ENCODE measurements at regions not wholly inside any gene's neighbourhood (a gene's known extent, or its start where the extent isn't known, plus 50 kb on each side); places are given as distances from the start of the nearest gene placed in this dataset.
"Not testable (repeated sequence)": the region's sequence is repeated elsewhere in the genome, so short reads cannot be mapped to it uniquely, and the experiment has no call there.

DNA sequence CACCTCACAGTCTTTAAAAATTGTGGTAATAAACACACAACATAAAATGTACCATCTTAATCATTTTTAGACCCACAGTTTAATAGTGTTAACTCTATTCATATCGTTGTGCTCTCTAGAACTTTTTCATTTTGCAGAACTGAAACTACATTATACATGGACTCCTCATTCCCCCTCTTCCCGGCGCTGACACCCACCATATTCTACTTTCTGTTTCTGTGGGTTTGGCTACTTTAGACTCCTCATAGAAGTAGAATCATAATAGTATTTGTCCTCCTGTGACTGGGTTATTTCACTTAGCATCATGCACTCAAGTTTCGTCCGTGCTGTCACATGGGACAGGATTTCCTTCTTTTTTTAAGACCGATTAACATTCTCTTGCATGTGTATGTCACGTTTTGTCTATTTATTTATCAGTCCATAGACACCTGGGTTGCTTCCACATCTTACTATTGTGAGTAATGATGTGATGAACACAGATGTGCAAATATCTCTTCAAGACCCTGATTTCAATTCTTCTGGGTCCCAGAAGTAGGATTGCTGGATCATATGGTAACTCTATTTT lies 62.9 kb upstream of the TMPRSS2 start:
- Histone ChIP-seq H3K4me3 (ENCODE audit: low read length) (no peak overlapping the region), H3K9ac (ENCODE audit: low read length) (no peak overlapping the region), H3K9me3 (ENCODE audit: control insufficient read depth, low read length) (no peaks in the 10 kb centered on the region), H3K27me3 (ENCODE audit: control insufficient read depth, insufficient read depth, low read length) (no peaks in the 10 kb centered on the region), H3K36me3 (ENCODE audit: control insufficient read depth, insufficient read depth, low read length) (no peaks in the 10 kb centered on the region), H3K4me1 (ENCODE audit: control insufficient read depth, insufficient read depth, low read length) (peaks cover 3% of the 10 kb centered on the region)

GRCh38 chr21:41568606-41569385 lies 60.8 kb upstream of the TMPRSS2 start:
- peaks cover 14% of the 10 kb centered on the region for H3K4me1 ChIP-seq (ENCODE audit: control insufficient read depth, insufficient read depth, low read length)
- H3K27me3 ChIP-seq (ENCODE audit: control insufficient read depth, insufficient read depth, low read length): no peaks in the 10 kb centered on the region
- no peaks in the 10 kb centered on the region for H3K36me3 ChIP-seq (ENCODE audit: control insufficient read depth, insufficient read depth, low read length)
- H3K4me3 ChIP-seq (ENCODE audit: low read length): no peak overlapping the region
- no peak overlapping the region for H3K9ac ChIP-seq (ENCODE audit: low read length)
- H3K9me3 ChIP-seq (ENCODE audit: control insufficient read depth, low read length): no peaks in the 10 kb centered on the region

- Histone ChIP-seq H3K4me3 (ENCODE audit: low read length) (no peak overlapping the region), H3K4me1 (ENCODE audit: control insufficient read depth, insufficient read depth, low read length) (peaks cover 22% of the 10 kb centered on the region)
Measured at GRCh38 chr21:41567901-41568510, 60.0 kb upstream of the TMPRSS2 start.

DNA sequence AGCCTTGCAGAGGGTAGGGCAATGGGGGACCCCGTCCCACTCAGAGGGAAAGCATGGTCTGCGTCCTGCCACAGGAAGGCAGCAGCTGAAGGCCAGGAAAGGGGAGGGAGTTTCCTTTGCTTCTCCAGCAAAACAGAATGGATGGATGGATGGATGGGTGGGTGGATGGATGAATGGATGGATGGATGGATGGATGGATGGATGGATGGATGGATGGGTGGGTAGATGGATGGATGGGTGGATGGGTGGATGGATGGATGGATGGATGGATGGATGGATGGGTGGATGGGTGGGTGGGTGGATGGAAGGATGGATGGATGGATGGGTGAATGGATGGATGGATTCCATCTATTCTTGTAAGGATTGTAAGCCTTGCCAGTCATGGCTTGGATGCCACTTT lies 59.3 kb upstream of the TMPRSS2 start:
- not testable (repeated sequence) for H3K36me3 ChIP-seq (ENCODE audit: control insufficient read depth, insufficient read depth, low read length); H3K9ac ChIP-seq (ENCODE audit: low read length); H3K9me3 ChIP-seq (ENCODE audit: control insufficient read depth, low read length); H3K4me3 ChIP-seq (ENCODE audit: low read length); H3K27me3 ChIP-seq (ENCODE audit: control insufficient read depth, insufficient read depth, low read length)
- peaks cover 30% of the 10 kb centered on the region for H3K4me1 ChIP-seq (ENCODE audit: control insufficient read depth, insufficient read depth, low read length)

More at GRCh38 chr21:41567901-41568510, 60.0 kb upstream of the TMPRSS2 start:
- no peak overlapping the region for H3K9ac ChIP-seq (ENCODE audit: low read length)
- no peaks in the 10 kb centered on the region for H3K36me3 ChIP-seq (ENCODE audit: control insufficient read depth, insufficient read depth, low read length)
- H3K9me3 ChIP-seq (ENCODE audit: control insufficient read depth, low read length): no peaks in the 10 kb centered on the region
- H3K27me3 ChIP-seq (ENCODE audit: control insufficient read depth, insufficient read depth, low read length): no peaks in the 10 kb centered on the region

- Histone ChIP-seq H3K9ac (ENCODE audit: low read length) (no peak overlapping the region), H3K27me3 (ENCODE audit: control insufficient read depth, insufficient read depth, low read length) (no peaks in the 10 kb centered on the region), H3K9me3 (ENCODE audit: control insufficient read depth, low read length) (no peaks in the 10 kb centered on the region), H3K36me3 (ENCODE audit: control insufficient read depth, insufficient read depth, low read length) (no peaks in the 10 kb centered on the region), H3K4me1 (ENCODE audit: control insufficient read depth, insufficient read depth, low read length) (peaks cover 37% of the 10 kb centered on the region), H3K4me3 (ENCODE audit: low read length) (no peak overlapping the region)
Measured at GRCh38 chr21:41566500-41567014, 58.6 kb upstream of the TMPRSS2 start.

DNA sequence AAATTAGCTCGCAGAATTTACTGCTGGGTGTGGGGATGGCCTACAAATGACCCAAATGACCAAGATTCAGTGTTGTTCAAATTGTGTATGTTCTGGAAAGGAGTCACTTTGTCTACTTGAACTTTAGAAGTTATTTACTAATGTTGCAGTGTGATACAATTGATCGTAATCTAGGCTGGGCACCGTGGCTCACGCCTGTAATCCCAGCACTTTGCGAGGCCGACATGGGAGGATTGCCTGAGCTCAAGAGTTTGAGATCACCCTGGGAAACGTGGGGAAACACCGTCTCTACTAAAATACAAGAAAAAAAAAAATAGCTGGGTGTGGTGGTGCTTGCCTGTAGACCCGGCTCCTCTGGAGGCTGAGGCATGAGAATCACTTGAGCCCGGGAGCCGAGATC lies 57.6 kb upstream of the TMPRSS2 start:
- Histone ChIP-seq H3K36me3 (ENCODE audit: control insufficient read depth, insufficient read depth, low read length) (no peaks in the 10 kb centered on the region), H3K27me3 (ENCODE audit: control insufficient read depth, insufficient read depth, low read length) (no peaks in the 10 kb centered on the region), H3K9ac (ENCODE audit: low read length) (no peak overlapping the region), H3K4me3 (ENCODE audit: low read length) (no peak overlapping the region), H3K4me1 (ENCODE audit: control insufficient read depth, insufficient read depth, low read length) (peaks cover 47% of the 10 kb centered on the region), H3K9me3 (ENCODE audit: control insufficient read depth, low read length) (no peaks in the 10 kb centered on the region)

DNA sequence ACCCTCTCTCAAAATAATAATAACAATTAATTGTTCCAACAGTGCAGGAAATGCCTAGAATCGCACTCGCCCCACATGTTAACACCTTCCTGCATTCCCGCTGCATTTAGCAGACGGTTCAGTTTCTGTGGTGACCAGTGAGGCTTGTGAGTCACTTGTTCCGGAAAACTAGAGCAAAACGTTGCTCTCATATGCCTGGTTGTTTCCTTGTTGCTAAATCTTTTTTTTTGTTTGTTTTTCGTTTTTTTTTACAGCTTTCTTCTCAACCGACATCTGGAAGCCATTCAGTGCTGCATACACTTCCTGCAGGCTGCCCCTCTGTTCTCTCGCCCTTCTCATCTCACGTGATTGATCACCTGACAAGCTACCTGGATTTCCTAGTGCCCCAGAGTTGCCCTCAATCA lies 56.9 kb upstream of the TMPRSS2 start:
- H3K9me3 ChIP-seq (ENCODE audit: control insufficient read depth, low read length): no peaks in the 10 kb centered on the region
- no peak overlapping the region for H3K9ac ChIP-seq (ENCODE audit: low read length)
- peaks cover 54% of the 10 kb centered on the region for H3K4me1 ChIP-seq (ENCODE audit: control insufficient read depth, insufficient read depth, low read length)
- H3K27me3 ChIP-seq (ENCODE audit: control insufficient read depth, insufficient read depth, low read length): no peaks in the 10 kb centered on the region
- H3K36me3 ChIP-seq (ENCODE audit: control insufficient read depth, insufficient read depth, low read length): no peaks in the 10 kb centered on the region
- H3K4me3 ChIP-seq (ENCODE audit: low read length): no peak overlapping the region

GRCh38 chr21:41562101-41563000 lies 54.4 kb upstream of the TMPRSS2 start:
- H3K9me3 ChIP-seq (ENCODE audit: control insufficient read depth, low read length): no peaks in the 10 kb centered on the region
- no peaks in the 10 kb centered on the region for H3K36me3 ChIP-seq (ENCODE audit: control insufficient read depth, insufficient read depth, low read length)
- no peak overlapping the region for H3K4me3 ChIP-seq (ENCODE audit: low read length)
- no peaks in the 10 kb centered on the region for H3K27me3 ChIP-seq (ENCODE audit: control insufficient read depth, insufficient read depth, low read length)
- H3K9ac ChIP-seq (ENCODE audit: low read length): peak overlapping the region; percentile 33
- H3K4me1 ChIP-seq (ENCODE audit: control insufficient read depth, insufficient read depth, low read length): peaks cover 71% of the 10 kb centered on the region

- peak overlapping the region; percentile 33 for H3K9ac ChIP-seq (ENCODE audit: low read length)
- no peaks in the 10 kb centered on the region for H3K9me3 ChIP-seq (ENCODE audit: control insufficient read depth, low read length)
- H3K4me1 ChIP-seq (ENCODE audit: control insufficient read depth, insufficient read depth, low read length): peaks cover 73% of the 10 kb centered on the region
- H3K27me3 ChIP-seq (ENCODE audit: control insufficient read depth, insufficient read depth, low read length): no peaks in the 10 kb centered on the region
- H3K36me3 ChIP-seq (ENCODE audit: control insufficient read depth, insufficient read depth, low read length): no peaks in the 10 kb centered on the region
- H3K4me3 ChIP-seq (ENCODE audit: low read length): no peak overlapping the region
Measured at GRCh38 chr21:41561701-41562100, 53.7 kb upstream of the TMPRSS2 start.

DNA sequence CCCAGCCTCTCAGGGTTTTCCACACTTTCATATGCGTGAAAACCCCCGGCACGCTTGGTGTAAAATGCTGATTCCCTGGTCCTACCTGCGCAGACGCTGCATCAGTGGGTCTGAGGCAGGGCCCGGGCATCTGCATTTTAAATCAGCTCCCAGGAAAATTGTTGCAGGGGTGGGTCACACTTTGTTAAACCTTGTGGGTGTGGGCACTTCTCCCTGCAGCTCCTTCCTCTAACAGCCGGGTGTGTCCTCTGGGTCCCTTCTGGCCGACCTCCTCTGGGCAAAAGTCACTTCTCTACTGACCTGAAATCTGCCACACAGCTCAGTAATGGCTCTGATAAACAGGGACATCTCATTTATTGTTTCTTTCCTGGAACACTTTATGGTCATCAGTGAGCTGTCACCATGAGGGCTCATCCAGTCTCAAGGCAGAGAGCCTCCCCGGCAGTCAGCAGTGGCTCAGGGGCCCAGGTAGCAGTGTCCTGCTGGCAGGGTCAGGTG lies 52.8 kb upstream of the TMPRSS2 start:
- no peaks in the 10 kb centered on the region for H3K9me3 ChIP-seq (ENCODE audit: control insufficient read depth, low read length)
- no peaks in the 10 kb centered on the region for H3K27me3 ChIP-seq (ENCODE audit: control insufficient read depth, insufficient read depth, low read length)
- H3K4me1 ChIP-seq (ENCODE audit: control insufficient read depth, insufficient read depth, low read length): peaks cover 73% of the 10 kb centered on the region
- H3K36me3 ChIP-seq (ENCODE audit: control insufficient read depth, insufficient read depth, low read length): no peaks in the 10 kb centered on the region
- H3K9ac ChIP-seq (ENCODE audit: low read length): peak overlapping the region; percentile 9
- no peak overlapping the region for H3K4me3 ChIP-seq (ENCODE audit: low read length)

- Histone ChIP-seq H3K4me1 (ENCODE audit: control insufficient read depth, insufficient read depth, low read length) (peaks cover 71% of the 10 kb centered on the region), H3K27me3 (ENCODE audit: control insufficient read depth, insufficient read depth, low read length) (no peaks in the 10 kb centered on the region), H3K36me3 (ENCODE audit: control insufficient read depth, insufficient read depth, low read length) (no peaks in the 10 kb centered on the region), H3K4me3 (ENCODE audit: low read length) (no peak overlapping the region), H3K9ac (ENCODE audit: low read length) (peak overlapping the region; percentile 9), H3K9me3 (ENCODE audit: control insufficient read depth, low read length) (no peaks in the 10 kb centered on the region)
Measured at GRCh38 chr21:41559658-41560631, 52.0 kb upstream of the TMPRSS2 start.

Measured in mucosa of stomach (tissue), 1 donor.